Progenitor cell of endocrine pancreas (in vitro differentiated cells): ENCODE measurements at regions not wholly inside any gene's neighbourhood (a gene's known extent, or its start where the extent isn't known, plus 50 kb on each side); places are given as distances from the start of the nearest gene placed in this dataset.

Experiments
- DNase-seq: peaks from one replicate; pipeline ENCODE4 v3.0.0; 2021; ENCODE audit warnings: low spot score; ENCODE audit not compliant: unreplicated experiment
- H3K27ac Mint-ChIP-seq: 2 replicates; pipeline ENCODE4 v1.8.0; 2021; ENCODE audit warnings: mild to moderate bottlenecking, moderate library complexity, mixed read lengths
- H3K27me3 Mint-ChIP-seq: 2 replicates; pipeline ENCODE4 v1.8.0; 2021; ENCODE audit warnings: mixed read lengths
- H3K36me3 Mint-ChIP-seq: 2 replicates; pipeline ENCODE4 v1.8.0; 2022; ENCODE audit warnings: mixed read lengths; ENCODE audit not compliant: insufficient read depth
- H3K4me1 Mint-ChIP-seq: 2 replicates; pipeline ENCODE4 v1.8.0; 2021; ENCODE audit warnings: low read depth, mixed read lengths
- H3K4me3 Mint-ChIP-seq: 2 replicates; pipeline ENCODE4 v1.8.0; 2021; ENCODE audit warnings: low read depth, mild to moderate bottlenecking, moderate library complexity, mixed read lengths
- H3K9me3 Mint-ChIP-seq: 2 replicates; pipeline ENCODE4 v1.8.0; 2021; ENCODE audit warnings: low read depth, mixed read lengths
- CTCF ChIP-seq: fragments of 200-600 bp; sonication (generic); IDR thresholded peaks from one replicate; pipeline ENCODE4 v1.5.0; 2021; ENCODE audit warnings: antibody characterized with exemption, mild to moderate bottlenecking; ENCODE audit not compliant: unreplicated experiment

DNA sequence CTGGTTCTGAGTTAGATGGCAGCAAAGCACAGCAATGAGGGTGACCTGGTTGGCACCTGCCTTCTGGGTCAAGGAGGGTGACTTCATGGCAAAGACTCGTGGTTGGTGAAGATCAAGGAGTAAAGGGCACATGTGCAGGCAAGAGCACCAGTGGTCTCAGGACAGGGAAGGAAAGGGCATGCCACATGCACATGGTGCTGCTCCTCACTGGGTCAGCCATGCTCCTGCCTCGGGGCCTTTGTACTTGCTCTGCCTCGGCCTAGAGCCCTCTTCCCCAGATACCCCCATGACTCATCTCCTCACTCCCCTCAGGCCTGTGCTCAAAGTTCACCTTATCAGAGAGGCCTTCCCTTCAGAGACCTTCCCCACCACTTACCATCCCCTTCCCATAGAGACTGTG is 106.7 kb upstream of the KDM7A start:
- Mint-ChIP-seq H3K4me3 (no peak overlapping the region), H3K36me3 (no peaks in the 10 kb centered on the region), H3K27me3 (peaks cover 2% of the 10 kb centered on the region), H3K4me1 (no peaks in the 10 kb centered on the region), H3K27ac (no peak overlapping the region), H3K9me3 (no peaks in the 10 kb centered on the region)
- no peak for TF ChIP-seq CTCF
- no peak for DNase-seq

GRCh38 chr7:140281960-140282359 is 105.2 kb upstream of the KDM7A start:
- no peak for DNase-seq
- no peaks in the 10 kb centered on the region for H3K4me1 Mint-ChIP-seq
- H3K36me3 Mint-ChIP-seq = no peaks in the 10 kb centered on the region
- TF ChIP-seq CTCF = no peak
- no peak overlapping the region for H3K4me3 Mint-ChIP-seq
- no peak overlapping the region for H3K27ac Mint-ChIP-seq
- H3K9me3 Mint-ChIP-seq = no peaks in the 10 kb centered on the region
- peaks cover 2% of the 10 kb centered on the region for H3K27me3 Mint-ChIP-seq

- no peaks in the 10 kb centered on the region for H3K4me1 Mint-ChIP-seq
- TF ChIP-seq CTCF = no peak
- H3K9me3 Mint-ChIP-seq = no peaks in the 10 kb centered on the region
- H3K27ac Mint-ChIP-seq = no peak overlapping the region
- no peak for DNase-seq
- H3K4me3 Mint-ChIP-seq = no peak overlapping the region
- H3K27me3 Mint-ChIP-seq = peaks cover 2% of the 10 kb centered on the region
- H3K36me3 Mint-ChIP-seq = no peaks in the 10 kb centered on the region
These were observed 104.5 kb upstream of the KDM7A start for GRCh38 chr7:140281255-140281654.

DNA sequence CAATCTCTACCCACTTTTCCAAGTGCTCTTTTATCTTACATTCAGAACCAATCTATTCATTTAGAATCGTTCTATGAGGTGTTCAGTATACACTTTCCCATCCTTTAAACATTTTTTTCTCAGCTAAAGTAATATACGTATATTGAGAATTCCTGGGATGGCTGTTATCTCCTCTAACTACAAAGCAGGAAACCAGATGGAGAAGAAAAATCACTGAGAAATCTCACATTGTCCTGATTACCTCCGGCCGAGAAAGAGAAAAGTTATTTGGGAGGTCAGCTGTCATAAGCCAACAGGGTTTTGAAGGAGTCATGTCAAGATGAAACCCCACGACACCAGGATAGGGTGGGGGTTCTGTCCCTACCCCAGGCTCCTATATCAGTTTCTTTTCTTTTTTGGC is 99.2 kb upstream of the KDM7A start:
- Mint-ChIP-seq H3K9me3 (no peaks in the 10 kb centered on the region), H3K4me3 (no peak overlapping the region), H3K27me3 (peaks cover 9% of the 10 kb centered on the region), H3K36me3 (no peaks in the 10 kb centered on the region), H3K27ac (no peak overlapping the region), H3K4me1 (no peaks in the 10 kb centered on the region)
- DNase-seq = no peak
- TF ChIP-seq CTCF = no peak

DNA sequence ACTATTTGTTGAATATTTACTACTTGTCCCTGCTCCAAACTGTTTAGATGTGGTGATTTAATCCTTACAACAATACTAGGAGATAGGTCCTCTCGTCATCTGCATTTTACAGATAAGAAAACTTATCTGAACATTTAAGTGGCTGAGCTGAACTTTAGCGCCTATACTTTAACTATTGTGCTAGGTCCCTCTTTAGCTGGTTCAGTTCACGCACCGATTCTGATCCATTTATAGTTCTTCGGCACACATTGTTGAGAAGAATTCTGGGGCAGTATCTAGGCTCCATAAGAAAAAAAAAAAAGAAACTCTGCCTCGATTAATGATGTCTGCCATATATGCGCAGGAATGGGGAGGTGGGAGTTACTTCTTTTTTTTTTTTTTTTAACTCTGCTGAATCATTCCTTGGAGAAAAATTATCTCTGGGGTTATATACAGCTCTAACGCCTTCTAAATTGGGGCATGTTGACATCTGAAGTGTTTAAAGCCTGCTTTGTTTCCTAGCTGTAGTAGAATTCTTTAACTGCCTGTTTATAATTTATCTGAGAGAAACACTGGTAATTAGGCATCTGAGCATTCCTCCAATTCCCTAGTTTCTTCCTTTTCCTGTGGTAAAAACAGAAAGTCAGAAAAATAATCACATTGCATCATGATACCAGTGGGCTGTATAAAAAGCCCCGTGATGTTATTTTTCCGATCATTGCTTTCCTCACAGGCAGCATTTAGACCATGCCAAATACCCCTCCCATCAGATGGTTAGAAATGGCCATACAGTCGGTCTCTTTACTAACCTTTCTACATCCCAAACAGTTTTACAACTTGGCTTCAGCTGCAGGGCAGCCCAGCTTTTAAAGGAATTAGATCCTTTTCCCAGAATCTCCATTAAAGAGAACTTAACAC is 98.5 kb upstream of the KDM7A start:
- H3K4me1 Mint-ChIP-seq = no peaks in the 10 kb centered on the region
- no peak overlapping the region for H3K4me3 Mint-ChIP-seq
- TF ChIP-seq CTCF = no peak
- peaks cover 9% of the 10 kb centered on the region for H3K27me3 Mint-ChIP-seq
- no peaks in the 10 kb centered on the region for H3K36me3 Mint-ChIP-seq
- no peak overlapping the region for H3K27ac Mint-ChIP-seq
- H3K9me3 Mint-ChIP-seq = peaks cover 4% of the 10 kb centered on the region
- DNase-seq = no peak
